ENCODE measurements at regions not wholly inside any gene's neighbourhood (a gene's known extent, or its start where the extent isn't known, plus 50 kb on each side); places are given as distances from the start of the nearest gene placed in this dataset.

DNA sequence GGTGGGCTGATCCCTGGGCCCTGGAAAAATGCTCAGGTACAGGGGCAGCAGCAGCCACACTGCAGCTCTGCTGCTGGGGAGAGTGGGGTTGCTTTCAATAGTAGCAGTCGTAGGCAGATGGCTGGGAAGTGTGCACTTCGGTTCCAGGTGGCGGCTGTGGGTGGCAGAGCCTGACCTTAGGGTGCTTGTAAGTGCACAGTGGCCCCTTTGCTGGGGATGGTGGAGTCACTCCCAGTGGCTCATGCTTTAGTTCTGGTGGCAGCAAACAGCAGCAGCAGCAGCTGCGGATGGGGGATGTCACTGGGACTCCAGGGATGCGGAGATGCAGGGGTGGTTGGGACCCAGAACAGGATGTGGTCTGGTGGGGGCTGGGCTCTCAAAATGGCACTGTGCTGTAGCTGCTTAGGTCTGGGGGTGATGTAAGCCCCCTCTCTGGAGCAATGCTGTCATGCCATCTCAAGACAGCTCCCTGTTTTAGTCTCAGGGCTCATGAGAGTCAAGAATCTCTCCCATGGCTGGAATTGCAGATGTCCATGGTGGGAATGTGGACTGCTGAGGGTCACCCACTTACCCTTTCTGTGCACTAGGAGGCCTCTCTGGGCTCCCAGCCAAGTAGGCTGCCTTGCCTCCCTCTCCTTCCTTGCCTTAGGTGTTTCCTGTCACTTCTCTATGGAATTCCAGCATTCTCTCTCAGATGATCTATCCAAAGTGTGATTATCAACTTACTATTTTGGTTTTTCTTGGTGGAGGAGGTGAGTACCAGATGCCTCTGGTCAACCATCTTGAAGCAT is 146.7 kb upstream of the SLC22A23 start:
- TF ChIP-seq CTCF (IDR thresholded peaks at IDR 0.05) (no peak), POLR2A (IDR thresholded peaks at IDR 0.05) (no peak)
